Left cardiac atrium (tissue), 4 donors: ENCODE measurements at regions not wholly inside any gene's neighbourhood (a gene's known extent, or its start where the extent isn't known, plus 50 kb on each side); places are given as distances from the start of the nearest gene placed in this dataset.

Experiments used
- ATAC-seq, 2 donors: fragments of 200-7000 bp; cut with Tn5 transposase; one replicate each; pipeline ENCODE4 v1.9.1; 2020; ENCODE audit warnings: mild to moderate bottlenecking in 2 of 2, moderate library complexity in 2 of 2
- DNase-seq: peaks from one replicate; pipeline ENCODE4 v3.0.0-alpha.2; 2020
- intact Hi-C, 2 donors: fragments of 100-400 bp; cut with DNase I; formaldehyde crosslinking; loops; one replicate each; pipeline versions ENCODE4 v1.14.1 to v1.15.1; 2022 to 2023
- donor health status: DM: no; HTN: yes; CAD: no.
- donor health status: DM: no; HTN: yes; CAD: no; lungs with severe emphysema.
- donor health status: DM: yes; HTN: yes; CAD: no.
- donor health status: Dilated cardiomyopathy.

GRCh38 chr13:86684402-86684801, 885.2 kb upstream of the SLITRK6 start:
- intact Hi-C loops, result no loop called here
- ATAC-seq, result no peak
- no peak for DNase-seq

- DNase-seq (no peak), ATAC-seq (no peak)
- intact Hi-C loops, result no loop called here
These were observed 890.7 kb upstream of the SLITRK6 start for GRCh38 chr13:86689911-86690310.

- DNase-seq (no peak), ATAC-seq (no peak)
- intact Hi-C loops, result no loop called here
These were observed 893.1 kb upstream of the SLITRK6 start for GRCh38 chr13:86692291-86692690.

- ATAC-seq, result no peak
- DNase-seq, result no peak
- intact Hi-C loops, result no loop called here
These were observed 910.8 kb upstream of the SLITRK6 start for GRCh38 chr13:86710013-86710412.

- ATAC-seq (no peak), DNase-seq (no peak)
- intact Hi-C loops, result no loop called here
These were observed 911.7 kb upstream of the SLITRK6 start for GRCh38 chr13:86710896-86711295.

- DNase-seq (no peak), ATAC-seq (no peak)
- intact Hi-C loops, result no loop called here
These were observed 915.3 kb upstream of the SLITRK6 start for GRCh38 chr13:86714495-86714894.

- intact Hi-C loops, result no loop called here
- ATAC-seq (no peak), DNase-seq (no peak)
These were observed 925.9 kb upstream of the SLITRK6 start for GRCh38 chr13:86725105-86725504.

- DNase-seq (no peak), ATAC-seq (no peak)
- intact Hi-C loops, result no loop called here
These were observed 930.0 kb upstream of the SLITRK6 start for GRCh38 chr13:86729206-86729605.

- ATAC-seq, result no peak
- intact Hi-C loops, result no loop called here
These were observed 932.8 kb upstream of the SLITRK6 start for GRCh38 chr13:86731987-86732386.

GRCh38 chr13:86737334-86737932, 933.7 kb upstream of the SLITRK5 start:
- intact Hi-C loops, result no loop called here
- no peak for ATAC-seq
- DNase-seq, result no peak

More at GRCh38 chr13:86731987-86732386, 932.8 kb upstream of the SLITRK6 start:
- DNase-seq, result no peak

- intact Hi-C loops, result no loop called here
- no peak for ATAC-seq
- DNase-seq, result no peak
These were observed 929.3 kb upstream of the SLITRK5 start for GRCh38 chr13:86741762-86742285.

- intact Hi-C loops, result no loop called here
- ATAC-seq (no peak), DNase-seq (no peak)
These were observed 913.8 kb upstream of the SLITRK5 start for GRCh38 chr13:86757236-86757978.

GRCh38 chr13:86758116-86758515, 913.1 kb upstream of the SLITRK5 start:
- ATAC-seq (no peak), DNase-seq (no peak)
- intact Hi-C loops, result no loop called here

- DNase-seq (no peak), ATAC-seq (no peak)
- intact Hi-C loops, result no loop called here
These were observed 910.6 kb upstream of the SLITRK5 start for GRCh38 chr13:86760620-86761019.

GRCh38 chr13:86765462-86765861, 905.7 kb upstream of the SLITRK5 start:
- intact Hi-C loops, result no loop called here
- no peak for ATAC-seq

GRCh38 chr13:86788616-86789015, 882.6 kb upstream of the SLITRK5 start:
- DNase-seq (no peak), ATAC-seq (no peak)
- intact Hi-C loops, result no loop called here

More at GRCh38 chr13:86765462-86765861, 905.7 kb upstream of the SLITRK5 start:
- DNase-seq, result no peak

- ATAC-seq, result no peak
- intact Hi-C loops, result no loop called here
- DNase-seq, result no peak
These were observed 879.0 kb upstream of the SLITRK5 start for GRCh38 chr13:86792153-86792651.

GRCh38 chr13:86795858-86796257, 875.3 kb upstream of the SLITRK5 start:
- intact Hi-C loops, result no loop called here
- ATAC-seq (no peak), DNase-seq (no peak)

- intact Hi-C loops, result no loop called here
- ATAC-seq (no peak), DNase-seq (no peak)
These were observed 860.8 kb upstream of the SLITRK5 start for GRCh38 chr13:86810361-86810760.

GRCh38 chr13:86813198-86813597, 858.0 kb upstream of the SLITRK5 start:
- intact Hi-C loops, result no loop called here
- DNase-seq (no peak), ATAC-seq (no peak)

- DNase-seq, result no peak
- no peak for ATAC-seq
- intact Hi-C loops, result no loop called here
These were observed 845.8 kb upstream of the SLITRK5 start for GRCh38 chr13:86825410-86825809.
